ENCODE measurements at regions not wholly inside any gene's neighbourhood (a gene's known extent, or its start where the extent isn't known, plus 50 kb on each side); places are given as distances from the start of the nearest gene placed in this dataset.

- Histone ChIP-seq H3K36me3 (ENCODE audit: control insufficient read depth in 2 of 2, extremely low read depth in 1 of 2, insufficient read depth in 2 of 2, low read length in 2 of 2) (no peaks in the 10 kb centered on the region), H3K4me3 (replicated peaks in 1 of 3; ENCODE audit: insufficient read depth in 1 of 3, low read depth in 1 of 3, low read length in 3 of 3) (no peak overlapping the region), H3K27ac (ENCODE audit: insufficient read depth, low read depth, low read length) (no peak overlapping the region), H3K9me1 (replicated peaks; ENCODE audit: control insufficient read depth, extremely low read depth, insufficient read depth, low read length) (no peaks in the 10 kb centered on the region), H4K20me1 (replicated peaks; ENCODE audit: control insufficient read depth, extremely low read depth, insufficient read depth, low read length) (no peaks in the 10 kb centered on the region), H3K9ac (replicated peaks; ENCODE audit: extremely low read depth, insufficient read depth, low read length) (no peak overlapping the region), H3K27me3 (ENCODE audit: control insufficient read depth in 2 of 2, insufficient read depth in 2 of 2, low read length in 2 of 2) (no peaks in the 10 kb centered on the region), H3K4me2 (ENCODE audit: insufficient read depth, low read length) (no peak overlapping the region), H3K4me1 (ENCODE audit: control insufficient read depth, extremely low read depth, insufficient read depth, low read length) (no peaks in the 10 kb centered on the region), H2AFZ (ENCODE audit: low read depth, low read length) (no peak overlapping the region), H3K9me3 (replicated peaks; ENCODE audit: control insufficient read depth, insufficient read depth, low read length) (no peaks in the 10 kb centered on the region), H3K79me2 (ENCODE audit: control insufficient read depth, insufficient read depth, low read length) (no peaks in the 10 kb centered on the region)
- TF ChIP-seq EZH2 (IDR thresholded peaks at IDR 0.05; ENCODE audit: borderline replicate concordance, low read depth, low read length, severe bottlenecking) (no peak), MAX (IDR thresholded peaks at IDR 0.05; ENCODE audit: insufficient read depth, insufficient read length) (no peak), POLR2AphosphoS5 (IDR thresholded peaks at IDR 0.05; ENCODE audit: insufficient read depth, low read depth, low read length) (no peak), FOS (IDR thresholded peaks at IDR 0.05; ENCODE audit: borderline replicate concordance, insufficient read depth, low read length) (no peak), POLR2A (IDR thresholded peaks at IDR 0.05; ENCODE audit: low read depth, low read length) (no peak), GATA2 (IDR thresholded peaks at IDR 0.05; ENCODE audit: insufficient read depth, insufficient read length, low read depth, low read length) (no peak), MYC (IDR thresholded peaks at IDR 0.05; ENCODE audit: low read depth, low read length) (no peak), JUN (IDR thresholded peaks at IDR 0.05; ENCODE audit: borderline replicate concordance, insufficient read depth, insufficient read length, low read depth) (no peak)
- TF ChIP-seq, protein P1, sequence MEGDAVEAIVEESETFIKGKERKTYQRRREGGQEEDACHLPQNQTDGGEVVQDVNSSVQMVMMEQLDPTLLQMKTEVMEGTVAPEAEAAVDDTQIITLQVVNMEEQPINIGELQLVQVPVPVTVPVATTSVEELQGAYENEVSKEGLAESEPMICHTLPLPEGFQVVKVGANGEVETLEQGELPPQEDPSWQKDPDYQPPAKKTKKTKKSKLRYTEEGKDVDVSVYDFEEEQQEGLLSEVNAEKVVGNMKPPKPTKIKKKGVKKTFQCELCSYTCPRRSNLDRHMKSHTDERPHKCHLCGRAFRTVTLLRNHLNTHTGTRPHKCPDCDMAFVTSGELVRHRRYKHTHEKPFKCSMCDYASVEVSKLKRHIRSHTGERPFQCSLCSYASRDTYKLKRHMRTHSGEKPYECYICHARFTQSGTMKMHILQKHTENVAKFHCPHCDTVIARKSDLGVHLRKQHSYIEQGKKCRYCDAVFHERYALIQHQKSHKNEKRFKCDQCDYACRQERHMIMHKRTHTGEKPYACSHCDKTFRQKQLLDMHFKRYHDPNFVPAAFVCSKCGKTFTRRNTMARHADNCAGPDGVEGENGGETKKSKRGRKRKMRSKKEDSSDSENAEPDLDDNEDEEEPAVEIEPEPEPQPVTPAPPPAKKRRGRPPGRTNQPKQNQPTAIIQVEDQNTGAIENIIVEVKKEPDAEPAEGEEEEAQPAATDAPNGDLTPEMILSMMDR (IDR thresholded peaks at IDR 0.05; ENCODE audit: extremely low read depth in 1 of 2, insufficient read depth in 1 of 2, low read depth in 1 of 2, low read length in 2 of 2): no peak
- BruUV-seq (replicated peaks): no TSS peak
- ChIA-PET CTCF (no interaction called here), POLR2A (no interaction called here)
- intact Hi-C loops (cut with micrococcal nuclease) (no loop called here), dilution Hi-C loops (cut with MboI; ENCODE audit: extremely low pct_ligation_motif_present, low sequenced_read_pairs) (no loop called here)
- DNase-seq (ENCODE audit: low read depth, low spot score) (no peak), FAIRE-seq (no peak)
Measured at GRCh38 chr1:222926566-222926965, 111.7 kb downstream of the DISP1 start.
